ENCODE measurements at regions not wholly inside any gene's neighbourhood (a gene's known extent, or its start where the extent isn't known, plus 50 kb on each side); places are given as distances from the start of the nearest gene placed in this dataset.

DNA sequence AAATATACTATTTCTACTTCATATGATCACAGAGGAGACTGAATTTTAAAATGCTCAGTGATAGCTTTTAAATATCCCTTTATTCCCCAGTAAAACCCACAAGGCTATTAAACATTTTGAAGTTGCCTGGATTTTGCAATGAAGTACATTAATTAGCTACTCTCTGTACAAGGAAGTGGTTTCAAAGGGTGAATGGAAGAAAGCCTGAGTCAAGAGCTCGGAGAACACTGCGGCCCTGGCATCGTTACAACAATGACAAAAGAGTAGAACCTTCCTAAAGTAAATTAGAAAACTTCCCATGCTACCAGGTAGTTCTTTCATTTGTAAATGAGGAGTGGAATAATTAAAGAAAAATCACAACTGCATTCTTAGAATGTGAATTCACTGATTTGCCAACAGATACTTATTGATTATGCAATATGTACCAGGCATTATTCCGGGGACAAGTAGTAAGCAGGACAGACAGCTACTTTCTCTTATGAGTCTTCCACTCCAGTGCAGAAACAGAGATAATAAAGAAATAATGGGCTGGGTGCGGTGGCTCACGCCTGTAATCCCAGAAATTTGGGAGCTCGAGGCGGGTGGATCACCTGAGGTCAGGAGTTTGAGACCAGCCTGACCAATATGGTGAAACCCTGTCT is 63.0 kb downstream of the ZNF22 start:
- ChIA-PET POLR2A (no interaction called here), CTCF (interaction anchor here (0.6 to 1.2 kb wide), 2 partner anchors 14 to 533 kb away, joined by 3 to 4 read pairs; no protein-coding TSS in a partner anchor)
- H3K36me3 Mint-ChIP-seq (ENCODE audit: low read depth) = no peaks in the 10 kb centered on the region
- TF ChIP-seq CTCF (IDR thresholded peaks at IDR 0.05) = no peak
- intact Hi-C loops (cut with micrococcal nuclease) = no loop called here
- H3K4me1 Mint-ChIP-seq (ENCODE audit: low read depth) = peaks cover 2% of the 10 kb centered on the region
- H3K4me3 Mint-ChIP-seq = no peak overlapping the region
- no peak overlapping the region for H3K27ac Mint-ChIP-seq
- DNase-seq = no peak
- no peaks in the 10 kb centered on the region for H3K9me3 Mint-ChIP-seq
- H3K27me3 Mint-ChIP-seq = peaks cover 1% of the 10 kb centered on the region
- ATAC-seq = no peak

- no peaks in the 10 kb centered on the region for H3K27me3 Mint-ChIP-seq
- intact Hi-C loops (cut with micrococcal nuclease) = no loop called here
- H3K9me3 Mint-ChIP-seq = no peaks in the 10 kb centered on the region
Measured at GRCh38 chr10:45064998-45065397, 64.3 kb downstream of the ZNF22 start.

DNA sequence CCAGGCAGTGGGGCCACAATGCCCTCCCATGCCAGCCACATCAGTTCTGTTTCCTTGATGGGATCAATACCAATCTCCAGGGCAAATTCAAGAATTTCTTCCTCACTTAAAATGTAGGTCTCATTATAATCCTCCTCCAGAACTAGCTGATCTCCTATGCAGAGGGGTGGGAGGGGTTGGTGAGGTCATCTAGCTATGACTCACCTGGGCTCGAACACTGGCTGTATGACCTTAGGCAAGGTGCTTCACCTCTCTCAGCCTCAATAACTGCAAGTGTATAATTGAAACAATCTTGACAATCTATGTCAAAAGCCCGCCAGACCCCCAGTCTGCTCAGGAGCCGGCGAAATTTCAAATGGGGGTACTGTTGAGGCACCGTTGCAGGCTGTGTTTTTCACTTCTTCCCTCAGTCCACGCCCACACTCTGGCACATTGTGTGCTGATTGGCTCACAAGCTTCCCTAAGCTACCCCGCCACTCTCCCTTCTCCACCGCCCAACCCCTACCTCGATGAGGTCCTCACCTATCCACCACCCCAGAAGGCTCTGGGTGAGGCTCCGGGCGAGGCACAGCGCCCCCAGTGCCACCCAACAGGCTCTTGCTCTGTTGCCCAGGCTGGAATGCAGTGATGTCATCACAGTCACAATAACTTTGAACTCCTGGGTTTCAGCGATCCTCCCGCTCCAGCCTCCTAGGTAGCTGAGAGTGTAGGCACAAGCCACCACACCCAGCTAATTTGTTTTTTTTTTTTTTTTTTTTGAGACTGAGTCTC is 70.5 kb downstream of the ZNF22 start:
- H3K9me3 Mint-ChIP-seq = peaks cover 12% of the 10 kb centered on the region
- no peak overlapping the region for H3K27ac Mint-ChIP-seq
- H3K4me3 Mint-ChIP-seq = no peak overlapping the region
- H3K36me3 Mint-ChIP-seq (ENCODE audit: low read depth) = no peaks in the 10 kb centered on the region
- DNase-seq = peak; percentile 7
- CTCF ChIA-PET = no interaction called here
- H3K27me3 Mint-ChIP-seq = no peaks in the 10 kb centered on the region
- TF ChIP-seq CTCF (IDR thresholded peaks at IDR 0.05) = no peak
- POLR2A ChIA-PET = no interaction called here
- no peak for ATAC-seq
- H3K4me1 Mint-ChIP-seq (ENCODE audit: low read depth) = no peaks in the 10 kb centered on the region
- intact Hi-C loops (cut with micrococcal nuclease) = no loop called here

More at GRCh38 chr10:45064998-45065397, 64.3 kb downstream of the ZNF22 start:
- ChIA-PET POLR2A (no interaction called here), CTCF (no interaction called here)
- Mint-ChIP-seq H3K36me3 (ENCODE audit: low read depth) (no peaks in the 10 kb centered on the region), H3K4me3 (no peak overlapping the region), H3K4me1 (ENCODE audit: low read depth) (no peaks in the 10 kb centered on the region), H3K27ac (no peak overlapping the region)
- TF ChIP-seq CTCF (IDR thresholded peaks at IDR 0.05) = no peak
- DNase-seq = no peak
- no peak for ATAC-seq

GRCh38 chr10:45075216-45075615 is 74.5 kb downstream of the ZNF22 start:
- no peak overlapping the region for H3K27ac Mint-ChIP-seq
- DNase-seq (no peak), ATAC-seq (no peak)
- ChIA-PET CTCF (no interaction called here), POLR2A (no interaction called here)
- H3K36me3 Mint-ChIP-seq (ENCODE audit: low read depth) = no peaks in the 10 kb centered on the region
- H3K9me3 Mint-ChIP-seq = peaks cover 11% of the 10 kb centered on the region
- peaks cover 7% of the 10 kb centered on the region for H3K4me1 Mint-ChIP-seq (ENCODE audit: low read depth)
- no peak for TF ChIP-seq CTCF (IDR thresholded peaks at IDR 0.05)
- no peak overlapping the region for H3K4me3 Mint-ChIP-seq
- no peaks in the 10 kb centered on the region for H3K27me3 Mint-ChIP-seq
- intact Hi-C loops (cut with micrococcal nuclease) = no loop called here

DNA sequence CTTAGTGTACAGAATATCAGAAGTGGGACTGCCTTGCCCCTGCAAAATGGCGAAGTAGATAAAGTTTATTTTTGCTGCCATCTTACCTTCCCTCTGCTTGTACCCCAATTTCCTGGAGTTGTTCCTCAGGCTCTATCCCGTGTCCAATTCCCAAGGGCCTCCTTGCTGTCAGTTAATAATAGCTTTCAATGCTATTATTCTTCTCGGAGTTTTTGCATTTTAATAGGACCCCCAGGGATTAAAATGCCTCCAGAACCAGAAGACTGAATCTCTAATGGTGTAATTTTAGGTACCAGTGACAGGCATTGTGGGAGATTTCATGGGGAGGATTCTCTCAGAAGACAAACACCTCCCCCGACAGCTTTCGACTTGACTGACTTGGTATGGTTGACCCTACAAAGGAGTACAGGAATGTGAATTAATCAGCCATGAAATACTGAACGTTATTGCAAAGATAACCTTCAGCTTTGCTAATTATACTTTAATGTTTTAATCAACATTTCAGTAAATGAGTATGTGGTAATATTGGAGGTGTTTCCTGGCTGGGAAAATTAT is 75.2 kb downstream of the ZNF22 start:
- ATAC-seq (no peak), DNase-seq (no peak)
- H3K4me3 Mint-ChIP-seq = no peak overlapping the region
- peaks cover 7% of the 10 kb centered on the region for H3K4me1 Mint-ChIP-seq (ENCODE audit: low read depth)
- ChIA-PET CTCF (no interaction called here), POLR2A (no interaction called here)
- H3K27me3 Mint-ChIP-seq = no peaks in the 10 kb centered on the region
- intact Hi-C loops (cut with micrococcal nuclease) = no loop called here
- no peaks in the 10 kb centered on the region for H3K36me3 Mint-ChIP-seq (ENCODE audit: low read depth)
- H3K27ac Mint-ChIP-seq = no peak overlapping the region
- TF ChIP-seq CTCF (IDR thresholded peaks at IDR 0.05) = no peak
- peaks cover 6% of the 10 kb centered on the region for H3K9me3 Mint-ChIP-seq
